Activated CD4-positive, alpha-beta memory T cell treated with anti-CD3 and anti-CD28 coated beads for 36 hours (primary cell): ENCODE measurements at regions not wholly inside any gene's neighbourhood (a gene's known extent, or its start where the extent isn't known, plus 50 kb on each side); places are given as distances from the start of the nearest gene placed in this dataset.
"Not testable (repeated sequence)": the region's sequence is repeated elsewhere in the genome, so short reads cannot be mapped to it uniquely, and the experiment has no call there.

Experiments
- CTCF ChIA-PET: fragments of 350-600 bp; sonication (Branson Sonifier 250); formaldehyde crosslinking; loops from one replicate; lab custom pipeline; 2021; ENCODE audit warnings: antibody characterized with exemption, inconsistent platforms; lab: Charles Lee
- POLR2A ChIA-PET: fragments of 350-600 bp; sonication (Branson Sonifier 250); formaldehyde crosslinking; loops from one replicate; lab custom pipeline; 2021; ENCODE audit warnings: antibody characterized with exemption; lab: Charles Lee
- DNase-seq: peaks from one replicate; pipeline ENCODE4 v3.0.0-alpha.2; 2020
- H3K27ac Mint-ChIP-seq: one replicate; pipeline ENCODE4 v1.8.0; 2021; ENCODE audit warnings: mixed read lengths
- H3K27me3 Mint-ChIP-seq: one replicate; pipeline ENCODE4 v1.8.0; 2021; ENCODE audit warnings: mixed read lengths
- H3K36me3 Mint-ChIP-seq: one replicate; pipeline ENCODE4 v1.8.0; 2021; ENCODE audit warnings: mixed read lengths
- H3K4me1 Mint-ChIP-seq: one replicate; pipeline ENCODE4 v1.8.0; 2021; ENCODE audit warnings: low read depth, mixed read lengths
- H3K4me3 Mint-ChIP-seq: one replicate; pipeline ENCODE4 v1.8.0; 2021; ENCODE audit warnings: mild to moderate bottlenecking, mixed read lengths
- H3K9me3 Mint-ChIP-seq: one replicate; pipeline ENCODE4 v1.8.0; 2021; ENCODE audit warnings: mixed read lengths
- intact Hi-C: fragments of 100-400 bp; cut with micrococcal nuclease; formaldehyde crosslinking; loops from one replicate; pipeline ENCODE4 v1.15.1; 2023

GRCh38 chr14:34297786-34298520 lies 164.1 kb downstream of the SPTSSA start:
- no peaks in the 10 kb centered on the region for H3K4me1 Mint-ChIP-seq
- POLR2A ChIA-PET: no interaction called here

GRCh38 chr14:34283590-34283989 lies 178.4 kb downstream of the SPTSSA start:
- H3K36me3 Mint-ChIP-seq: no peaks in the 10 kb centered on the region
- no peaks in the 10 kb centered on the region for H3K4me1 Mint-ChIP-seq
- POLR2A ChIA-PET: no interaction called here
- no peak for DNase-seq
- H3K9me3 Mint-ChIP-seq: no peaks in the 10 kb centered on the region
- H3K4me3 Mint-ChIP-seq: no peak overlapping the region
- intact Hi-C loops: no loop called here
- CTCF ChIA-PET: no interaction called here
- peaks cover 2% of the 10 kb centered on the region for H3K27me3 Mint-ChIP-seq
- no peak overlapping the region for H3K27ac Mint-ChIP-seq

More at GRCh38 chr14:34297786-34298520, 164.1 kb downstream of the SPTSSA start:
- intact Hi-C loops: no loop called here
- H3K27me3 Mint-ChIP-seq: peaks cover 9% of the 10 kb centered on the region
- H3K4me3 Mint-ChIP-seq: no peak overlapping the region
- H3K27ac Mint-ChIP-seq: no peak overlapping the region
- no peaks in the 10 kb centered on the region for H3K36me3 Mint-ChIP-seq
- no peaks in the 10 kb centered on the region for H3K9me3 Mint-ChIP-seq
- no peak for DNase-seq
- CTCF ChIA-PET: no interaction called here

GRCh38 chr14:34277191-34277590 lies 184.8 kb downstream of the SPTSSA start:
- DNase-seq: no peak
- no peaks in the 10 kb centered on the region for H3K27me3 Mint-ChIP-seq
- CTCF ChIA-PET: no interaction called here
- no peaks in the 10 kb centered on the region for H3K9me3 Mint-ChIP-seq
- POLR2A ChIA-PET: no interaction called here
- H3K4me3 Mint-ChIP-seq: no peak overlapping the region
- H3K36me3 Mint-ChIP-seq: no peaks in the 10 kb centered on the region
- no peak overlapping the region for H3K27ac Mint-ChIP-seq
- intact Hi-C loops: no loop called here
- H3K4me1 Mint-ChIP-seq: no peaks in the 10 kb centered on the region

GRCh38 chr14:34275530-34275929 lies 186.5 kb downstream of the SPTSSA start:
- Mint-ChIP-seq H3K4me1 (no peaks in the 10 kb centered on the region), H3K27me3 (peaks cover 5% of the 10 kb centered on the region)

GRCh38 chr14:34275078-34275477 lies 187.0 kb downstream of the SPTSSA start:
- ChIA-PET CTCF (interaction anchor here (1.3 kb wide), 1 partner anchor 48 kb away, joined by 4 read pairs; no protein-coding TSS in a partner anchor), POLR2A (no interaction called here)
- Mint-ChIP-seq H3K4me3 (no peak overlapping the region), H3K27me3 (peaks cover 5% of the 10 kb centered on the region), H3K9me3 (no peaks in the 10 kb centered on the region), H3K27ac (no peak overlapping the region), H3K4me1 (no peaks in the 10 kb centered on the region), H3K36me3 (no peaks in the 10 kb centered on the region)
- intact Hi-C loops: no loop called here
- DNase-seq: no peak

More at GRCh38 chr14:34275530-34275929, 186.5 kb downstream of the SPTSSA start:
- no peak overlapping the region for H3K27ac Mint-ChIP-seq
- intact Hi-C loops: no loop called here
- ChIA-PET CTCF (no interaction called here), POLR2A (no interaction called here)
- no peaks in the 10 kb centered on the region for H3K36me3 Mint-ChIP-seq
- no peak for DNase-seq
- H3K4me3 Mint-ChIP-seq: no peak overlapping the region
- no peaks in the 10 kb centered on the region for H3K9me3 Mint-ChIP-seq

GRCh38 chr14:34273716-34274115 lies 188.3 kb downstream of the SPTSSA start:
- H3K36me3 Mint-ChIP-seq, H3K9me3 Mint-ChIP-seq, intact Hi-C loops, DNase-seq, H3K4me3 Mint-ChIP-seq, H3K27ac Mint-ChIP-seq, H3K4me1 Mint-ChIP-seq, POLR2A ChIA-PET, H3K27me3 Mint-ChIP-seq: not testable (repeated sequence)
- CTCF ChIA-PET: interaction anchor here (1.3 kb wide), 1 partner anchor 49 kb away, joined by 4 read pairs; no protein-coding TSS in a partner anchor

- Mint-ChIP-seq H3K9me3 (no peaks in the 10 kb centered on the region), H3K4me1 (no peaks in the 10 kb centered on the region), H3K4me3 (no peak overlapping the region), H3K27ac (no peak overlapping the region), H3K27me3 (peaks cover 5% of the 10 kb centered on the region), H3K36me3 (no peaks in the 10 kb centered on the region)
- no peak for DNase-seq
- intact Hi-C loops: no loop called here
- CTCF ChIA-PET: interaction anchor here (0.5 kb wide), 1 partner anchor 54 kb away, joined by 3 read pairs; no protein-coding TSS in a partner anchor
- POLR2A ChIA-PET: interaction anchor here (1.7 kb wide), 1 partner anchor 38 kb away, joined by 5 read pairs; no protein-coding TSS in a partner anchor
Observed at GRCh38 chr14:34270361-34270760, 191.7 kb downstream of the SPTSSA start.

- intact Hi-C loops: no loop called here
- Mint-ChIP-seq H3K27me3 (peaks cover 3% of the 10 kb centered on the region), H3K36me3 (no peaks in the 10 kb centered on the region), H3K4me3 (no peak overlapping the region), H3K4me1 (no peaks in the 10 kb centered on the region), H3K27ac (no peak overlapping the region), H3K9me3 (no peaks in the 10 kb centered on the region)
- ChIA-PET POLR2A (no interaction called here), CTCF (no interaction called here)
- DNase-seq: no peak
Observed at GRCh38 chr14:34266344-34266743, 195.7 kb downstream of the SPTSSA start.

GRCh38 chr14:34262127-34262910 lies 199.7 kb downstream of the SPTSSA start:
- Mint-ChIP-seq H3K27ac (no peak overlapping the region), H3K36me3 (no peaks in the 10 kb centered on the region), H3K27me3 (peaks cover 3% of the 10 kb centered on the region), H3K9me3 (no peaks in the 10 kb centered on the region), H3K4me1 (no peaks in the 10 kb centered on the region), H3K4me3 (no peak overlapping the region)
- ChIA-PET CTCF (no interaction called here), POLR2A (no interaction called here)
- DNase-seq: no peak
- intact Hi-C loops: no loop called here

- Mint-ChIP-seq H3K27me3 (peaks cover 3% of the 10 kb centered on the region), H3K4me1 (no peaks in the 10 kb centered on the region), H3K36me3 (no peaks in the 10 kb centered on the region), H3K27ac (no peak overlapping the region), H3K9me3 (no peaks in the 10 kb centered on the region), H3K4me3 (no peak overlapping the region)
- ChIA-PET CTCF (interaction anchor here (0.7 kb wide), 2 partner anchors 13 to 349 kb away, joined by 3 to 4 read pairs; no protein-coding TSS in a partner anchor), POLR2A (no interaction called here)
- DNase-seq: no peak
- intact Hi-C loops: no loop called here
Observed at GRCh38 chr14:34259996-34260395, 202.0 kb downstream of the SPTSSA start.

- Mint-ChIP-seq H3K27me3 (peaks cover 3% of the 10 kb centered on the region), H3K27ac (no peak overlapping the region)
- intact Hi-C loops: no loop called here
Observed at GRCh38 chr14:34258318-34258717, 203.7 kb downstream of the SPTSSA start.

GRCh38 chr14:34257505-34257904 lies 204.5 kb downstream of the SPTSSA start:
- intact Hi-C loops: no loop called here
- Mint-ChIP-seq H3K27me3 (peaks cover 3% of the 10 kb centered on the region), H3K27ac (no peak overlapping the region), H3K9me3 (no peaks in the 10 kb centered on the region), H3K4me3 (no peak overlapping the region), H3K4me1 (no peaks in the 10 kb centered on the region), H3K36me3 (no peaks in the 10 kb centered on the region)
- no peak for DNase-seq
- ChIA-PET POLR2A (no interaction called here), CTCF (no interaction called here)

More at GRCh38 chr14:34258318-34258717, 203.7 kb downstream of the SPTSSA start:
- Mint-ChIP-seq H3K4me1 (no peaks in the 10 kb centered on the region), H3K4me3 (no peak overlapping the region), H3K36me3 (no peaks in the 10 kb centered on the region), H3K9me3 (no peaks in the 10 kb centered on the region)
- POLR2A ChIA-PET: no interaction called here
- CTCF ChIA-PET: no interaction called here
- DNase-seq: no peak
